Right cardiac atrium (tissue), 5 donors: ENCODE measurements at regions not wholly inside any gene's neighbourhood (a gene's known extent, or its start where the extent isn't known, plus 50 kb on each side); places are given as distances from the start of the nearest gene placed in this dataset.
A peak's percentile ranks its signal among the peaks of the same experiment; 100 is the strongest.

ENCODE experiments used
- ATAC-seq, 2 donors: fragments of 200-7000 bp; cut with Tn5 transposase; one replicate each; pipeline versions ENCODE4 v1.8.0 to v1.9.1; 2020; ENCODE audit warnings: moderate library complexity in 2 of 2, mild to moderate bottlenecking in 1 of 2
- DNase-seq, 3 donors: peaks; one replicate each; pipeline ENCODE4 v3.0.0-alpha.2; 2020
- H3K27ac ChIP-seq: one replicate; pipeline ENCODE4 v1.5.1; 2013; ENCODE audit warnings: mild to moderate bottlenecking, low read length, control low read depth, moderate library complexity
- H3K27me3 ChIP-seq: one replicate; pipeline ENCODE4 v1.6.1; 2013; ENCODE audit not compliant: control insufficient read depth, insufficient read depth
- H3K4me1 ChIP-seq: one replicate; pipeline ENCODE4 v1.6.1; 2013; ENCODE audit warnings: low read length; ENCODE audit not compliant: control insufficient read depth, insufficient read depth
- H3K4me3 ChIP-seq: one replicate; pipeline ENCODE4 v1.5.1; 2013; ENCODE audit warnings: low read length, control low read depth
- H3K9me3 ChIP-seq: one replicate; pipeline ENCODE4 v1.6.1; 2013; ENCODE audit warnings: low read length; ENCODE audit not compliant: control insufficient read depth
- WGBS: extraction: QIAGEN DNeasy Blood & Tissue Kit; methylation state at CpG from one replicate; pipeline ENCODE4 v1.1.7; 2013; 5-methylcytosine and 5-hydroxymethylcytosine counted together
- intact Hi-C, 4 donors: fragments of 100-400 bp; cut with DNase I; formaldehyde crosslinking; loops; one replicate each; pipeline versions ENCODE4 v1.11.0 to v1.14.0; 2022 to 2023
- donor health status: healthy with polysubstance abuse.
- donor health status: DM: no; HTN: yes; CAD: no.
- donor health status: DM: no; HTN: no; CAD: no.
- donor health status: DM: no; HTN: yes; CAD: no; lungs with severe emphysema.
- donor health status: DM: yes; HTN: yes; CAD: no.

DNA sequence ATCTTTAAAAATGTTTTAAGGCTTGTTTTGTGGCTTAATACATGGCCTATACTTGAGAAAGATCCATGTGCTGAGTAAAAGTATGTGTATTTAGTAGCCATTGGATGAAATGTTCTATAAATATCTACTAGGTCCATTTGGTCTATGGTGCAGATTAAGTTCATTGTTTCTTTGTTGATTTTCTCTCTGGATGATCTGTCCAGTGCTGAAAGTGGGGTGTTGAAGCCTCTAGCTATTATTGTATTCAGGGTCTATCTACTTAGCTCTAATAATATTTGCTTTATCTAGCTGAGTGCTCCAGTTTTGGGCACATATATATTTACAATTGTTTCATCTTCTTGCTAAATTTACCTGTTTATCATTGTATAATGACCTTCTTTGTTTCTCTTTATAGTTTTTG lies 272.2 kb upstream of the NR4A3 start:
- Histone ChIP-seq H3K4me1 (no peaks in the 10 kb centered on the region), H3K27me3 (no peaks in the 10 kb centered on the region), H3K4me3 (no peak overlapping the region), H3K9me3 (no peaks in the 10 kb centered on the region), H3K27ac (no peak overlapping the region)
- DNase-seq (no peak), ATAC-seq (no peak)
- intact Hi-C loops = no loop called here

DNA sequence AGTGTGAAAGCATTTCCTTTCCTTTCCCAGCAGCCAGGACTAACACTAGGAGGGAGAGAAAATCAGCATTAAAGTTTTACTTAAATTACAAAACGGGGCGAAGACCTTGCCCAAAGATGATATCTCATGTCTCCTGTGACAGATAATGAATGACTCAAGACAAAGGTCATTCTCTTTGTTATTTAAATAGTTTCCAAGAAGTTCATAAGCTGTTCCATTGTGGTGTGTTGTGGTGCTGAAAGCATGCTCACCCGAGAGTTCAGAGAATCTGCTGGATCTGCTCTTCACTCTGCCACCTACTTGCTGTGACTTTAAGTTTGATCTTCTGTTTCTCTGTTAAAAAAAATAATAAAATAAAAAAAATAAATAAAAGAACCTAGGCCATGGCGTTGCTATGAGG lies 265.9 kb upstream of the NR4A3 start:
- H3K4me1 ChIP-seq = no peaks in the 10 kb centered on the region
- 50% methylated on average over 4 of the region's 4 CpGs for WGBS
- intact Hi-C loops = no loop called here
- no peak for ATAC-seq
- no peaks in the 10 kb centered on the region for H3K9me3 ChIP-seq
- H3K4me3 ChIP-seq = no peak overlapping the region
- no peak for DNase-seq
- no peaks in the 10 kb centered on the region for H3K27me3 ChIP-seq
- no peak overlapping the region for H3K27ac ChIP-seq

DNA sequence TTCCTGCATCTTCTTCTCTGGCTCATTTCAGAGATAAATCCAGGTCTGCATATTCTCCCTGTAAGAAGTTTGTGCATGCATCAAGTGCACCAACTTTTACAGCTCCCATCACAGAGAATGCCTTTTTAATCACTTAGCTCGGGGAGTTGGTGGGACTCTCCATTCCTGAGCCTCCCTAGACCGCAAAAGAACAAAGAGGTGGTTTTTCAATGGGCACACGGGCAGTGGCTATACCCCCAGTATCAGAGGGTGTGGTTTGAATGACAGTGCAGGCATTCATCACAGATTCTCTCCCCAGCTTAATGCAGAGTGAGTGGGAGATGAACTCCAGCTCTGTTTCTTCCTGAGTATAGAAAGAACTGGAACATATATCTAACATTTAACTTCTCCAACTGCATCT lies 264.7 kb upstream of the NR4A3 start:
- H3K4me3 ChIP-seq = no peak overlapping the region
- H3K27ac ChIP-seq = no peak overlapping the region
- intact Hi-C loops = no loop called here
- no peaks in the 10 kb centered on the region for H3K27me3 ChIP-seq
- no peaks in the 10 kb centered on the region for H3K4me1 ChIP-seq
- no peaks in the 10 kb centered on the region for H3K9me3 ChIP-seq
- no peak for ATAC-seq
- no peak for DNase-seq
- 82% methylated on average over 3 of the region's 3 CpGs for WGBS

DNA sequence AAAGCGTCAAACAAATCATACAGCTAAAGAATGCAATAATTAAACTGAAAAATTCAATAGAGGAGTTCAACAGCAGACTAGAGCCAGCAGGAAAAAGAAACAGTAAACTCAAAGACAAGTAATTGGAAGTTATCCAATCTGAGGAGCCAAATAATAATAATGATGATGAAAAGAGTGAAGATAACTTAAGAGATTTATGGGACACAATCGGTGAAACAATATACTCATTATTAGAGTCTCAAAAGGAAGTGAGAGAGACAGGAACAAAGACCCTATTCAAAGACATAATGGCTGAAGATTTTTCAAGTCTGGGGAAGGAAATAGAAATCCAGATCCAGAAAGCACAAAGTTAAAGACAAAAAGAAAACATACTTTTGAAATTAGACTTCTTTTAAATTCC lies 263.9 kb upstream of the NR4A3 start:
- Histone ChIP-seq H3K27me3 (no peaks in the 10 kb centered on the region), H3K4me3 (no peak overlapping the region), H3K9me3 (no peaks in the 10 kb centered on the region), H3K4me1 (no peaks in the 10 kb centered on the region), H3K27ac (no peak overlapping the region)
- WGBS = 64% methylated on average over 2 of the region's 2 CpGs
- DNase-seq (no peak), ATAC-seq (no peak)
- intact Hi-C loops = no loop called here

DNA sequence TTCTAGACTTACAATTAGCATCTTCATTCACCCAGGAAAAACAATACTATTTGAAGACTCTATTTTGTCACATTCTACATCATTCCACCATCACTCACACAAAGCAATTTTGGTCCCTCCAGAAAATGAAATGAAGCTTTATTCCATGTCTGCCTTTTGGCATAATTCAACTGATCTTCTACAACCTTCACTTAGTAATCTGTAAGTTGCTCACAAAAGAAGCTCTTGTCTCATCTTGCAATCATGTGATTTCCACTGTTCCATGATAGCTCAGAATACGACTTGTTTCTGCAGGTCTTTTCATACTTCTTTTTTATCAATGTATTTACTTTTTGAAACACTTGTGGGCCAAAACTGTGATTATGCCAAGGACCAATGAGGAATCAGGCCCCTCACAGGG lies 261.9 kb upstream of the NR4A3 start:
- no peak overlapping the region for H3K27ac ChIP-seq
- H3K4me1 ChIP-seq = no peaks in the 10 kb centered on the region
- ATAC-seq (no peak), DNase-seq (no peak)
- no peaks in the 10 kb centered on the region for H3K9me3 ChIP-seq
- WGBS = 82% methylated on average over 1 of the region's 1 CpG
- no peak overlapping the region for H3K4me3 ChIP-seq
- intact Hi-C loops = no loop called here
- H3K27me3 ChIP-seq = no peaks in the 10 kb centered on the region

DNA sequence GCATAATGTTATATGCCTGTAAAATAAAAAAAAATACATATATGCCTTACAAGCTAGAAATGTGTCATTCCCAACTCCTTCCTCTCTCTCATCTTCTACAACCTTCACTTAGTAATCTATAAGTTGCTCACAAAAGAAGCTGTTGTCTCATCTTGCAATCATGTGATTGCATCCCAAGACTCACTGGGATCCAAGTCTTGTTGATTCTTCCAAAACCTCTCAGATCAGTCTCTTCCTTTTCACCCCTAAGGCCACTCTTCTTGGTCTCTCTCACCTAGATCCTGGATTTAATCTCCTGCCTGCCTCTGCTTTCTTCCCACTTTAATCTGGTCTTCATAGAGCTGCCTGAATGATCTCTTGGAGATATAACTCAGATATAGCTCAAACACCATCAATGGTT lies 261.1 kb upstream of the NR4A3 start:
- DNase-seq = no peak
- Histone ChIP-seq H3K4me1 (no peaks in the 10 kb centered on the region), H3K27me3 (no peaks in the 10 kb centered on the region), H3K27ac (no peak overlapping the region), H3K4me3 (no peak overlapping the region), H3K9me3 (no peaks in the 10 kb centered on the region)
- ATAC-seq = no peak
- intact Hi-C loops = no loop called here

DNA sequence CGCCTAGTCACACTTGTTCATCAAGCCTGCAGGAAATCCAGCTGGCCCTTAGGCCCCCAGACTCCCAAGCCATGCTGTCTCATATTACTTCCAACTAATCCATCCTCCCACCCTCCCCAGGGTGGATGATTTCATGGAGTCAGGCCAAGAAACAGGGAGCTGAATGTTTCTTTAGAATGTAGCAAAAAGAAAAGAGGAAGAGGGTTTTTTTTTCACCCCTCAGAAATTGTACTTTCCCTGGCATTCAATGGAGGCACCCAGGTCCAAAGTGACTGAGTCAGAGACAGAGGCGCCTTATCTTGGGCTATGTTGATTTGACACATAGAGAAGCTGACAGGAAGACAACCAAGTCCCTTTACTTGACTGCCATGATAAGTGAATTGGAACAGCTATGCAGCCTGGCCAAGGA lies 260.2 kb upstream of the NR4A3 start:
- 56% methylated on average over 2 of the region's 2 CpGs for WGBS
- intact Hi-C loops = no loop called here
- H3K27ac ChIP-seq = peak overlapping the region; percentile 33

DNA sequence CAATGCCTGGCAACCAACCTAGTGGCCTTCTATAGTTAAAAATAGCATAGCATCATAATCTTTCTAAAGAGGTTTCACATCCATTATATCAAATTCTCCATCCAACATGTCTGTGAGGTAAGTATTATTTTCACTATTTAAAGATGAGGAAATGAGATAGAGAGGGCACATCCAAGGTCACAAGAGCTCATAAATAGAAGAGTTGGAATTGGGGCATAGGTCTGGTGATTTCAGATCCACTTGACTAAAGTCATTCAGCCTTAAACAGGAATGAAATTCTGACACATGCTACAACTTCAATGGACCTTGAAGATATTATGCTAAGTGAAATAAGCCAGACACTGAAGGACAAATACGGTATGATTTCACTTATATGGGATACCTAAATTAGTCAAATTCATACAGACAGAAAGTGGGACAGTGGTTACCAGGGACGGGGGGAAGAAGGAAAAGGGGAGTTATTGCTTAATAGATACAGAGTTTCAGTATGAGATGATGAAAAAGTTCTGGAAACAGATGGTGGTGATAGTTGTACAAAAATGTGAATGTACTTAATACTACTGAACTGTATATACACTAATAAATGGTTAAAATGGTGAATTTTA lies 259.6 kb upstream of the NR4A3 start:
- no peak overlapping the region for H3K27ac ChIP-seq
- DNase-seq (no peak), ATAC-seq (peak; percentile 49 to 61)
- no peaks in the 10 kb centered on the region for H3K9me3 ChIP-seq
- no peak overlapping the region for H3K4me3 ChIP-seq
- WGBS = 56% methylated on average over 2 of the region's 2 CpGs
- no peaks in the 10 kb centered on the region for H3K27me3 ChIP-seq
- intact Hi-C loops = no loop called here
- no peaks in the 10 kb centered on the region for H3K4me1 ChIP-seq

More for the DNA sequence above, 260.2 kb upstream of the NR4A3 start:
- no peaks in the 10 kb centered on the region for H3K4me1 ChIP-seq
- no peak overlapping the region for H3K4me3 ChIP-seq
- peak; percentile 92 to 93 for ATAC-seq
- no peaks in the 10 kb centered on the region for H3K27me3 ChIP-seq
- H3K9me3 ChIP-seq = no peaks in the 10 kb centered on the region
- no peak for DNase-seq

DNA sequence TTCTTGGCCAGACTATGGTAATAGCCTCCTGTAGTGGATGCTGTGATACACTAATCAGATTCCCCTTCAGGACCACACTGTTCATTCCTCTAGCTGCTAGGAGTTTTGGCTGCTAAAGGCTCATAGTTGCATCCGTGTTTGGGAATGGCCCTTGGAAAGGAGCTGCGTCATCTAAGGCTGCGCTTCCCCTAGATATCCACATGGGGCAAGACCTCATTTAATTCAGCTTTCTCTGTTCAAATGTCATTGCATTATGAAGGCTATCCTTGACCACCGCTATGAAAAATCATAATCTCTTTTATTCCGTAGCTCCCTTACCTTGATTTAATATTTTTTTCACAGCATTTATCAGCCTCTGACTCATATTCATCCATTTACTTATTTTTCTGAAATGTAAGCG lies 258.3 kb upstream of the NR4A3 start:
- DNase-seq (no peak), ATAC-seq (no peak)
- no peaks in the 10 kb centered on the region for H3K4me1 ChIP-seq
- no peak overlapping the region for H3K27ac ChIP-seq
- H3K27me3 ChIP-seq = no peaks in the 10 kb centered on the region
- intact Hi-C loops = no loop called here
- no peak overlapping the region for H3K4me3 ChIP-seq
- 82% methylated on average over 6 of the region's 6 CpGs for WGBS
- H3K9me3 ChIP-seq = no peaks in the 10 kb centered on the region

DNA sequence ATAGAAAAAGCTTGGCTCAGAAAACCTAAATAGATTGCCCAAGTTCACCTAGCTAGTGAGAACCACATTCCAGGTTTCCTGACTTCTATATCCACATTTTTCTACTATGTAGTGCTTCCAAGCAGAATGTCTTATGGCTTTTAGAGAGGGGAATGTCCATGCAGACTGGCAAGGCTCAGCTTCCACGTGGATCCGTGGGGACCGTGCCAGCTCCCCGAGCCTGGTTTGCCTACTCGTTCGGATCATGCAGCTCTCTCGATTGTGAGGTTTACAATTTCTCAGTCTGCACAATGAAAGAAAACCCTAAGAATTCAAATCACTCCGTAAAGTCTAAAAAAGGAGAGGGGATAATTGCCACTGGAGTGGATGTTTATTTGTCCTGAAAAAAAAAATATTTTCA lies 256.5 kb upstream of the NR4A3 start:
- H3K4me1 ChIP-seq = no peaks in the 10 kb centered on the region
- H3K27me3 ChIP-seq = no peaks in the 10 kb centered on the region
- DNase-seq (peak; percentile 23 to 81 (median 78)), ATAC-seq (peak in 1 of 2 donors; percentile 42)
- 63% methylated on average over 8 of the region's 8 CpGs for WGBS
- H3K9me3 ChIP-seq = no peaks in the 10 kb centered on the region
- no peak overlapping the region for H3K4me3 ChIP-seq
- H3K27ac ChIP-seq = no peak overlapping the region
- intact Hi-C loops = no loop called here

DNA sequence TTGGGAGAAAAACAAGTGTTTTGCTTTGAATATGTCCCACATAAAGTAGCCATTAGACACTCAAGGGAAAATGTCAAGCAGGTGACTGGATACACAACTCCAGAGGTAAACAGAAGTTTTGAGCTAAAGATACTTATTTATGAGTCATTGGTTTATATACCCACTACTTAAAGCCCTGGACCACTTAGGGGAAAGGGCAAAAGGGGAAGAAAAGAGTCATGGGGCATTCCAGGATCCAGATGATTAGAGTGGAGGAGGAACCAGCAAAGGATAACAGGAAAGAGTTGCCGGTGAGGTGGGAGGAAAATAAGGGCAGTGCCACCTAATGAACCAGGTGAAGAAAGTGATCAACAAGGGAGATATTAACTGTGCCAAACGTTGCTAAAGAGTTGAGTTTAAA lies 254.2 kb upstream of the NR4A3 start:
- H3K27me3 ChIP-seq = no peaks in the 10 kb centered on the region
- no peak overlapping the region for H3K27ac ChIP-seq
- ATAC-seq = no peak
- WGBS = 65% methylated on average over 2 of the region's 2 CpGs
- no peaks in the 10 kb centered on the region for H3K4me1 ChIP-seq
- H3K4me3 ChIP-seq = no peak overlapping the region
- no peak for DNase-seq
- H3K9me3 ChIP-seq = no peaks in the 10 kb centered on the region
- intact Hi-C loops = no loop called here

DNA sequence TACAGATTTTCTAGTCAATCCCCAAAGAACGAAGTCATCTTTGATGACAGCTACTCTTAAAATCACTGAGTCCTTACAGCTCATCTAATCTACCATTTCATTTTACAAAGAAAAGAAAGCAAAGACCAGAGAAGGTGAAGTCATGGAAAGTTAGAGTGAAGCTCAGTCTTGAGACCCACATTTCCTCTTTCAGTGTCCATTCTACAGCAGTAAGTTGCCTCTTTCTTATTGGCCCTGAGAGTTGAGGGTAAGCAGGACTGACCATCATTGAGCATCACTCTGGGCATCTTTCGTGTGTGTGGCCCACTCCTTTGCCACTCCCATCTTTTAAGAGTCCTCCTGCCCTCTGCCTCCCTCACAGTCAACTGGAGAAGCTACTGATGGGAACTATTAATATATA lies 251.8 kb upstream of the NR4A3 start:
- no peak for ATAC-seq
- no peaks in the 10 kb centered on the region for H3K27me3 ChIP-seq
- 89% methylated on average over 2 of the region's 2 CpGs for WGBS
- intact Hi-C loops = no loop called here
- no peak for DNase-seq
- H3K4me1 ChIP-seq = peaks cover 5% of the 10 kb centered on the region
- no peak overlapping the region for H3K27ac ChIP-seq
- H3K4me3 ChIP-seq = no peak overlapping the region
- no peaks in the 10 kb centered on the region for H3K9me3 ChIP-seq
